ENCODE measurements at regions not wholly inside any gene's neighbourhood (a gene's known extent, or its start where the extent isn't known, plus 50 kb on each side); places are given as distances from the start of the nearest gene placed in this dataset.

DNA sequence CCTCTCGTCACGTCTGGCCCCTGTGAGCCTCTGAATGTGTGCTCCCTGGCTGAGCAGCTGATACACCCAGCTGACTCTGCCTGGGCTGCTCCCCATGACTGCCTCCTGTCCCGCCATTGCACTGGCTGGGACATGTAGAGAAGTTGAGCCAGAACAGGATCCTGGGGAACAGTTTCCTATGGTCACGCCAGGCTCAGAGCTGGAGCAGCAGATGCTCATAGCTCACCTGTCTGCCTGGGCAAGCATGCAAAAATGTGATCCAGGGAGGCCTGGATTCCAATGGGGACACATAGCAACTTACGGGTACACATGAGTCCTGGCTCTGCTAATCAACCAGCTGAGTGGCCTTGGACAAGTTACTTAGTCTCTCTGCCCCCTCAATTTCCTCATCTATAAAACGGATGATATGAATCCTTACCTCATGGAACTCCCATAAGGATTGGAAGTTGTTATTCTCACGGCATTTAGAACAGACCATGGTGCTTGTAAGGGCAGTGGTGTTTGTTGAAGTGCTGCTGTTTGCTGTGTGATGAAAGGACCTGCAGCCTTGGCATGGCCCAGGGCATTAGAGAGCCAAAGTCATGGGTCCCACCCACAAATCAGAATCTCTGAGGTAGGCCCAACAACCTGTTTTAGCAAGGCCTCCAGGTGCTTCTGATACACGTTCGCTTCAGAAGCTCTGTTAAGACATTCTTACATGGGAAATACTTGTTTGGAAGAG is 150.3 kb upstream of the VANGL1 start:
- no peak for DNase-seq

DNA sequence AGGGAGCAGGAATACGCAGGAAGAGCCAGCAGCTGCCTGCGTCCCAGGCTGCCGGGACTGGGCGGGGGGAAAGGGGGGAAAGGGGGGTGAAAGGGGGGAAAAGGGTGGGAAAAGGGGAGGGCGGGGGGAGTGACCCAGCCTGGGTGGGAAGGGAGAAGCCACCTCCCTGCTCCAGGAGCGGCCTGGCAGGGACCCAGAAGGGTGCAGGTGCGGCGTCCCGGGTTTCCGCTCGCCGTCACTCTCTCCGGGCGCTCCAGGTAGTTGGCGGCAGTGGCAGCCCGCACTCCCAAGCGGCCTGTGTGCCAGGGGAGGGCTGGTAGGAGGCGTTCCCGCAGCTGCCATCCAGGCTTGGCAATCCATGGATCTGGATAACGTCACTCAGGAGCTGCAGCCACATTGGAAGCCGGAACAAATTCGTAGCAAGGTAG is 141.0 kb upstream of the NGF start:
- DNase-seq = no peak

DNA sequence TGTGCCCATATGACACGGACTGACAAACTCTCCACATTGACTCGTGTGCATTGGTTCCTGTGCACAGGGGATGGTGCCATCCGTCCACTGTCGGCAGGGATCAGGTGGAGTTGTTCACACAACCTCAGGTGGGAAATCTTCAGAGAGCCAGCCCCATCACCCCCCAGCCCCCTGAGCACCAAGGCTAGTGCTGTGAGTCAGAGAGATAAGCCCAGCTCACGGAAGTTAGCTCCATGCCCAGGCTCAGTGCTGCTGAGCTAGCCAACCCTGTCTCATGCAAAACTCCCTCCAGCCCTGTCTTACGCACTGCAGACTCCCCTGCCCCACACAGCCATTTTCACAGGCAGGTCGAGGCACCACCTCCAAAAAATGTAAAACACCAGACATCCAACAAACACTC is 139.0 kb upstream of the NGF start:
- no peak for DNase-seq

DNA sequence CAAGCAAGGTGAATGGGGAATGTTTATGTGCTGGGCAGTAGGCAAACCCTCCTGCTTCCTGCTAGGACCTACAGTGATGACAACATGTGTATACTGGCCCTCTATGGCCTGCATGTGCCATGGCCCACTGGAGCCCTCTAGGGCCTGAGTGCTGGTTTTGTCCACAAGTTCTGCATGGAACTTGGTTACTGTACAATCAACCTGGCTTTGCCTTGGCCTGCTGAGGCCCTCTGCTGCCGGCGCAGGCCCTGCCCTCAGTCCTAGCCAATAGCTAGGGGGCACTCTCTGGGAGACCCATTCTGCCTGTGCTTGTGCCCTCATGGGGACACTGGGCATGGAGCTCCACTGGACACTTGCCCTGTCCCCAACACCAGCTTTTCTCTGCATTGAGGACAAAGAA is 138.6 kb upstream of the NGF start:
- DNase-seq = no peak

DNA sequence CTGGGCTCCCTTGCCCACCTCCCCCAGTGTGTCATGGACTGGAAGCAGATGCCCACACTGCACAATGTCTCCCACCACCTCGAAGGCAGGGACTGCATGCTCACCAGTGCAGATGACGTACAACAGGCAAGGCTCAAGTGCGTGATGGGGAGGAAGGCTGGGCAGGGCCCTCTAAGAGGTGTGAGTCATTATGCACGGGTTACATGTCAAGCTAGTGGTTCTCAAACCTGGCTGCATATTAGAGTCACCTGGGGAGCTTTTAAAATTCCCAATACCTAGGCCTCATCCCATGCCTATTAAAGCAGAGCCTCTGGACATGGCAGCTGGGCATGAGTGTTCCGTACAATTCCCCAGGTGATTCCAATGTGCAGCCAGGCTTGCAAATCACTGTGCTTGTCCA is 137.9 kb upstream of the NGF start:
- no peak for DNase-seq

DNA sequence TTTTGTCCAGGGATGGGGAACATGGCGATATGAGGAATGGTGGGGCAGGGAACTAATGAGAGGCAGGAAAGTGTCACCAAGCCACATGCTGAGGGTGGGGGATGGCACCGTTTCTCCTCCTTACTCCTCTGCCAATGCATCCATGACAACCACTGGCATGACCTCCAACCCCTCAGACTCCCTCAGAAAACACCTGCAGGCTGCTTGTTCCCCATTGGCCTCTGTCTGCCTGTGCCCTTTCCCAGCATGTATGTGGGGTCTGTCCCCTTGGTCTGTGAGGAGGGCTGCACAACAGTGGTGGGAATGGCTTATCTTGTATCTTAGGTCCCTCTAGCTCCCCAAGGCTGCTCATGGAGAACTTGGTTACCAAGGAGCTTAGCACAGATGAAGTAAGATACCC is 137.2 kb upstream of the NGF start:
- DNase-seq = no peak

DNA sequence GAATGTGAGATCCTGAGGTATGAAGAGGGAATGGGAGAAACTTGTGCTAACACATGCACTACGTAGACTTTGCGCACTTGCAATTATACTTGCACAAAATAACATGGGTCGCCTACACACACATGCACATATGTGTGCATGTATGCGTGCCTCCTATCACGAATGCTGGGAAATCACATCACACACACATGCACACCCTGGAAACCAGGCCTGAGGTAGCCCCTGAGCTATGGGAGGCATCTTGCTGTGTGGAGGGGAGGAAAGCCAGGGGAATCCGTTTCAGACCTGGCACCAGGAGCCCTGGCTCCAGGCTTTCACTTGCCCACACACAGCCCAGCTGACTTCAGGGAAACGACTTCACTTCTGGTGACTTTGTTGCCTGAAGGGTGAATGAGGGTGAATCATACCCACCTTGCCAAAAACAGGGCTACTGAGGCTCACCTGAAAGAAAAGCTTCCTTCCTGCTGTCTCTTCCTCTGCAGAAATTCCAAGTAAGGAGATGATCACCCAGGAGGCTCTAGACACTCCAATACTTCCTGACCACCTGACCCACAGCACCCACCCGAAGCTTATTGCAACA is 136.0 kb upstream of the NGF start:
- no peak for DNase-seq

DNA sequence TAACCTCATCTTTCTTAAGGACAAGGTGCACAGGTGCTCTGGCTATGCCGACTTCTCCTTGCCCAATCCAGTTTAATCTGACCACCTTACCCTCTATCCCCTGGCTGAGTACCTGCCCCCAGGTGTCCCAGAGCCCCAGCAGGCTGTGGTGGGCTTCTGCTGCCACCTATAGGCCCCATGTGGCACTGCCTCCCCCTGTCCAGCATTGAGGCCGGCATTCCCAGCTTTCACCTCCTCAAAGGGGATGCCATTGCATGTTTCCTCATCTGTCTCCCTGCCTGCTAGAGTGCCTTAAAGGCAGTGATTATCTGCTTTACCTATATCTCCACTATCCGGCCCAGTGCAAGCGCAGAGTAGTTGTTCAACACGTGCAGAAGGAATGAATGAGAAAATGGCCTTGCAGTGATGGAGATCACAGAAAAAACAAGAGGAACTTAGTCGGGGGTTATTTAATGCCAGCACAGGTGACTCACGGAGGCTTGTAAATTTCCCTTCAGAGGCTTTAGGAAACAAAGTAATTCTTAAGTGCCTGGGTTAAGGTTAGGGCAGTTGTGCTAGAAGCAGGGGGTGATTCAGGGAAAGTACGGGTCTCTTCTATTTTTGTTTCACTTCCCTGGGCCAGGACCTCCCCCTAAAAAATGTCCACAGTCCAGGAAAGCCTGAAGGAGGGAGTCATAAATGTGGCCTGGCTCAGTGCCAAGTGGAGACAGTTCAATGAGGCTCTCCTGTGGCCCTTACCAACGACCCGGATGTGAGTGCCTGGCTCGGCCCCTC is 131.8 kb upstream of the NGF start:
- DNase-seq = peak; percentile 91

DNA sequence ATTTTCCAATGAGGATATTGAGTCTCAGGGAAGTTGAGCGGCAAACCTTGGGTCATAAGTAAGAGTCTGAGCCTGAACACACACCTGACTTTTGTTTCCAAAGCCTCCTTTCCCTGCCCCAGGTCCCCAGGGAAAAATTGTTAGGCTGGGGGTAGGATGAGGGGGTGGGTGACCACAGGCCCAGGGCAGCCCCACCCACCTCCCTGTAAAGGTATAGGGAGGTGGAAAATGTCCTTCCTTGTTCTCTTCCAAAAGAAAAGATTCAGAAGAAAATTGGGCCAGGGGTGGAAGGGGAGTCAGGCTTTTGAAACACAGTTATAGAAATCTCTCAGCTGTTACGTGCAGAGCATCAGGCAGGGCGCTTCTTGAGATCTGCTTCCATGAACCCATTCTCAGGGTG is 129.7 kb upstream of the NGF start:
- no peak for DNase-seq

DNA sequence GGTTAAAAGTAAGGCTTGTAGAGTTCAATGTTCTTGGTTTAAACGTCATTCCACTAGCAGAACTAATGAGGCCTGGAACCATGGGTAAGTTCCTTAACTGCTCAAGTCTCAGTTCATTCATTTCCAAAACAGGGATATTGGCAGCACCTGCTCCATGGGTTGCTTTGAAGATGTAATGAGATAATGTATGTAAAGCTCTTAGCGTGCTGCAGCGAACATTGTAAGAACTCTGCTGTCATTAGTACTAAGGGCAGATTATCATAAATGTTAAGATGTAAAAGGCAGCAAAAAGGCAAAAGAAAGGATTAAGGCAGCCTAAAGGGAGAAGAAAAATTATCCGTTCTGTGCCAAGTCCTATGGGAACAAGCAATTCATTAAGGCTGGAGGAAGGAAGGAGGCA is 129.1 kb upstream of the NGF start:
- no peak for DNase-seq

DNA sequence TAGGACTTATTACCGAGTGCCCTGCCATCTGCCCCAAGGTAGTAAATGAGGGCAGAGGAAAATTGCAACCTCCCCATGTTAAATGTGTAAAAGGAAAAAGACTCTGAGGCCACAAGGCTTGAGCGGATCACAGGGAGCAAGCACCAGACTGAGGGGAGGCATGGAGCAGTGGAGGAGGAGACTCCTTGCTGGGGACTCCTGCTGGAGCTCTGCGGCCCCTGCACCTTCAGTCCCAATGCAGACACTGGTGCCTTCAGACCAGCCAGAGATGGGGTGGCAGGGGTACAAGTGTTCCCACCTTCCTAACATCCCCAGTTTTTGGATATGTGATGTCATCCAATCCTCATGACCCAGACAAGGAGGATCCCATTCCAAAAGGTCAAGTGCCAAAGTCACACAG is 128.4 kb upstream of the NGF start:
- no peak for DNase-seq

DNA sequence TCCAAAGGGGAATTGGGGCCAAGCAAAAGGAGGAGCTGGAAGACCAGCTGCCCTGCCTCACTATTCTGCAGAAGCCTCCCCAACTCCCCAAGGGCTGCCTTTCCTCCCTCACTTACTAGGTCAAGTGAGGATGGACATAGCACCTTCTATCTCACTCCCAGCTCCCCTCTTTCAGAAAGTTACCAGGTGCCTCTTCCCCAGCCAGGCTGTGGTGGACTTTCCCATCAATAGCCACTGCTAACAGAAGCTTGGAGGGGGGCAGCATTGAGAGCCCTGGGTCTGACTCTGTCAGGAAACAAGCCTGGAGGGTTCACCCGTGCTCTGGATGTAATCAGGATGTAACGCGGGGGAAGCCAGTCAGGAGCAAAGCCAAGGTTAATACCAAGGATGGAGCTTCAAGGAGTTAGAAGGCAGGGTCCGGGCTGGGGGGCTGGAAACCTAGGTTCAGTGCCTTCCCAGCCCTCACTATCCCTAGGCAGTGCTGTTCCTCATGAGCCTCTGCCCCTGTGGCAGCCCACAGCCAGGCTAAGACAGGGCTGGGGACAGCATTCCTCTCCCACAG is 127.8 kb upstream of the NGF start:
- DNase-seq = no peak

DNA sequence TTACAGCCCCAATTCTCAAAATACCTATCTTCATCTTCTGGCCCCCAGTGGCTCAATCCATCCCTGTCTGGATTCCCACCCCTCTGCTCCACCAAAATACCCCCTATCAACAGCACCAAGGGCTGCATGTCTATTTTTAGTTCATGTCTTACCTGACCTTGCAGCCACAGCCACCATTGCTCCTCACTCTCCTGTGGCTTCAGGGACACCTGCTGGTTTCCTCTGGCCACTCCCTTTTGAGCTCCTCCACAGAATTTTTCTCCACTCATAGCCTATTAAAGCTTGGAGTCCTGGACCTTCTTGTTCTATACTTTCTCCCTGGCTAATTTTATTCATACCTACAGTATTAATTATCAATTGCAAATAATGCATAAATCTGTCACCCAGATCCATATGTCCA is 125.3 kb upstream of the NGF start:
- DNase-seq = no peak

DNA sequence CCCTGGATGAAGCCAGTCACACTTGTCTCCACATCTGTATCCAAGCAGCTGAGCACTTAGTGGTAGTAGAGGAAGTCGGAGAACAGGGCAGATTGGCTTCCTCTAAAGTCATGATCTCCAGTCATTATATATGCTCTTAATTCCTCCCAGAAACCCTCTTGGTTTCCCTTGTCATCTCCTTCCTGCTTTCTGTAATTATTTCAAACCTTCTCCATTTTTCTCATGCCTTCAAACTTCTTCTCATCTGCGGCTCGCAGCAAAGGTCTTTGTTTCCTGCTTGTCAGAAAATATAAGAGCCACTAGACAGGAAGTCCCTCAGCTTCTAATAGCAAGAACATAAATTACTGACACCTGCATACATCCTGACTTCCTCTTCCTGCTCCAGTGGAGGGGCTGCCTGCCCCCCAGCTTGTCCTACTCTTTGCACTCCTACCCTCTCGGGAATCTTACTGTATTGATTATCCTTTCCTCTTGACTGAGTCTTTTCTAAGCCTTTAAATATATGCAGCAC is 124.6 kb upstream of the NGF start:
- peak; percentile 69 for DNase-seq

DNA sequence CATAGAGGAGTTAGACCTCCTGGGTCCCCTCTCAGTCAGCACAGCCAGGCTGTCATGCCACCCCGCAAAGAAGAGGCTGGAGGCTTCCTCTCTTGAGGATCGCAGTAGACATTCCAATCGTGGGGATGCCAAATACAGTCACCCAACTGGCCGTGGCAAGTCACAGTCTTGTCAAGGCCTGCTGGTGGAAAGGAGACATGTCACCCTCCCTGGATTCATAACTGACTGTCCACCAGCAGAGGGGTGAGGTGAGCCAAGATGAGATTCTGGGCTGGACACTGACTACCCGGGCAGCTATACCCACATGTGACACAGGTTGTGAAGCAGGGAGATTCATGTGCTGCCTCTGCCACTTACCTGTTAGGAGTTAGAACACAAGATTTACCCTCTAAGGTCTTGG is 123.5 kb upstream of the NGF start:
- DNase-seq = no peak

DNA sequence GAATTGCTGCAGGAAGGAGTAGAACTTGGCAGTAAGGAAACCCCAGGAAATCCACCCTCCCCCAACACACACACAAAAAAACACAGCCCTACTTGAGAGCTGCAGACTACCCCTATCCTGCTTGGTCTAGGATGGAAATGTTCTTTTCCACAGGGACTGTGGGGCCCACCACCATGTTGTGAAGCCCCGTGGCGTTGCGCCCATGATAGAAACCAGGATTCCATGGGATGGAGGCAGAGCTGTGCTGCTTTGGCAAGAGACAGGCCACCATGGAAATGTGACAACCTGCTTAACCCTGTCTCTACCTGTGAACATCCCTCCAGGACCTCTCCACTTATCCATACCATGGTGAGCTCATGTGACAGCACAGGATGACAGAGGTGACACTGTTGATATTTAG is 121.1 kb upstream of the NGF start:
- no peak for DNase-seq

DNA sequence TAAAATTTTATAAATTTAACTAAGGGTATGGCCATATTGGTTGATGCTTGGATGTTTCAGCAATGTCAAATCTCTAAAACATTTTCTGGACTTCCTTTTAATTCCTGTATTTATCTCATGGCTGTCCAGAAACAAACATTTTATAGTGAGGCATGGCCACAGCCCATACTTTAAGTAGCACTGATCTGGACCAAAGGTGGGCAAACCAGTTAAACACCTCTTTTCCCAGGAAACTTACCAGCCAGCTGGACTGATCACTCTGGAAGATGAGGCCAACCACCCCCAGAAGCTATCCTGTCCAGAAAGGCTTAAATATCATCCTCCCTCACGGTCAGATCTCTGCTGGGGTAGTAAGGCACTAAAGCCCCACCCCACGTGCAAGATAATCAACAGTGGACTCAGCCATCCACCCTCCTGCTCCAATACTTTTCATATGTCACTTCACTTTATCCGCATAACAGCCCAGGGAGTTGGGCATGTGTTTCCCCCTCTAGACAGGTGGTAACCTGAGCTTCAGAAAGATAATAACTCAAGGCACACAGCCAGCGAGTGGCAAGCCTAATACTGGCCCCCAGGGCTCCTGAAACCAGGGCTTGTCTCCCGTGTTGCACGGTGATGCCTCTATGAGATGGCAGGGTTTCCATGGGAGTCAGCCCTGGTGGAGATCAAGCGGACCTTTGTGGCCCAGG is 120.5 kb upstream of the NGF start:
- DNase-seq = no peak

DNA sequence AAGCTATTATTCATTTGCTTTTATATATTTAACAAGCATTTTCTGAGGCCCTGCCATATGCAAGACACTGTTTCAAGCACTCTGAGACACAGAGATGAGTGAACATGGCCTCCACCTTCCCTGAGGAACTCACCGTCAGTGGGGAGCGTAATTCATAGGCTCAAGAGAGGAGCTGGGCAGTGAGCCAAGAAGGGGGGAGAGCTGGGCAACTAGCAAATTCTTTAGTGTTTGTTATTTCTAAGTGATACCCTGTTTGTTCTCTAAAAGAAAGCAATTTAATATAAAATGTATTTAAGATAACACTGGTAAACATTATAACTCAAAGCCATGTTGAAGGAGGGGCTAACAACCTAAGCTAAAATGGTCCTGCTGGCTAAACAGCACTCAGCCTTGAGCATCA is 119.2 kb upstream of the NGF start:
- DNase-seq = no peak

DNA sequence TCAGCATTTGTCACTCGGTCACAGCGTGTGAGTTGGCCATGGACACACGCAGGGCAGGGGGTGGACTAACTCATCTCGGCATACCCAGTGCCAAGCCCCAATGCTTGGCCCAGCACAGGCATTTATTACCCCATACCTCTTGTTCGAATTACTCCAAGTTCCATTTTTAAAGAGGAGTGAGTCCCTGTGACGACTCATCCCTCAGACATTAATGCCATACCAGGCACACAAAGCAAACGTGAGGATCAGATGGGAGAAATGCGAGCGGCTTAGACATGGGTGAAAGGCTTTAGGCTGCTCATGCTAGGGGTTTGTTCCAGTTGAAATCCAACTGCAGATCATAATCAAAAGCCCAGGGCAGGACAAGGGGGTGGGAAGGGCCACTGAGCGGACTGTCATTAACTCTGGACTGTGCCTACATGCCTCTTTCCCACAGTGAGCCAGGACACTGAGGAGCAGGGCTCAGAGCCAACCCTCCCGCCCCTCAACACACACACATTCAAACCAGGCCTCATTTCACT is 118.5 kb upstream of the NGF start:
- DNase-seq = no peak

DNA sequence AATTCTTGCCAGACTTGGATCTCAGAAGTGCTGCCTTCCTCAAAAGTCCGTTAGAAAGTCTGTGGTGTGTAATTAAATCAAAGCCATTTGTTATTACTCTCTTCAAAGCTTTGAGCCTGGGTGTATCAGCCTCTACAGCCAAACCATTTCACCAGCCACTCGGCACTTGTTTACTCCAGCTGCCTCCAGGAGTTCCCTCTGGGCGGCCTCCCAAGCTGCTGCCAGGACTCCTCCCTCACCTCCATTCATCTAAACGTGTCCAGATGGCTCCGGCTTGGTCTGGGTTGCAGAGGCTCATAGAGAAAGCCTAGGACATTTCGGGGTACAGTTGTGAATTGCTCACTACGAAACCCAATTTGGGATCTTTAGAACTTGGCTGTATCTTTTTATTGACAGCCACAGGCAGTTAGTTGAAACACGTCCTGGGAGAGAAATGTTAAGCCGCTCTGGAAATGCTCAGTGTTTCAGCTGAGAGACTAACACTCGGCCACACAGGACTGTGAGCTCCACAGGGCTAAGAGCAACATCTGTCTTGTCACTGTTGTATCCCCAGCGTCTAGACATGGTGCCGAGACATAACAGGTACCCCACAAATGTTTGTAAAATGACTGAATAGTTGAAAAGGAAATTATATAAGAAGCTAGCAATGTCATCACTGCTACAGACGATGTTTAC is 116.9 kb upstream of the NGF start:
- no peak for DNase-seq

DNA sequence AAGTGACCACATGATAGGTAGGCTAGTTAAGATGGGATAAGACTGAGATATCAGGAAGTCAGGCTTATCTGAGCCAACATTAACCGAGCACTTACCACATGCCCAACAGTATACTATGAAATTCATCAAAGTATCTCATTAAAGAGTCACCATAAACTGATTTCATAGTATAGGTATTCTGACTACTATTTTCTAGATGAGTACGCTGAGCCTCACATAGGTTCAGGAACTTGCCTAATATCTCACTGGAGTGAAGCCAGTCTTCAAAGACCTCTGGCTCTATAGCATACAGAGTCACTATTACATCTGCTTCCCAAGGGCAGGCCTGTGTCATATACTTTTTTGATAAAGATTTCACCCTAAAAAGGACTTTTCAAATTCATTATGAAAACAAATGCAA is 115.6 kb upstream of the NGF start:
- DNase-seq = no peak

DNA sequence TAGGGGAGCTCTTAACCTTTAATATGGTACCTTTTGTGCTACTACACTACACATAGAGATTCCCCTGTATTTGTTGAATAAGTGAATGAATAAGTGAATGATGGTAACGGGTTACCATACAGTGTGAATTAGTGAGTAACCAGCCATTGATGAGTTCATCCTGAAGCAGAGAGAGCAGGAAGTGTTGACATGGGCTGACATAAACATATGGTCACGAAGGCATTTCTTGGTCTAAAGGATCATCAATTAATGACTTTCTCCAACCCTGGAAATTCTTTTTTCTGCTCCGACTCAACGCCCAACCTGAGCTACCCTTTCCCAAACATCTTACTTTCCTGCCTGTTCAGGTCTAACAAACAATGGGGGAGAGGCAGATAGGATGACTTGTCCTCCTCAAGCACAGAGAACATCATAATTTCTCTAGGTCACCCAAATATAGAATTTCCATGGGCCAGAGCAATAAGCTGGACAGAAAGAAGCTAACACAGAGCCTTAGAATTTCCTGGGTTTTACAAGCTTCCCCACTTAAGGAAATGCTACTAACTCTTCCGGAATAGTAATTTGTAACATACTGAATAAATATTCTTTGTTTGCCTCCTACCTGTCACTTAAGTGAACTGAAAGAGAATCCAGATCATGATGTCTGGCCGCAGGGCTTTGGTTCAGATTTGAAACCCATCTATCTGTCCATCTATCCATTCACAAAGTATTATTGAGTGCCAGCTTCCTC is 114.7 kb upstream of the NGF start:
- no peak for DNase-seq
